Head of caudate nucleus (tissue), 42 donors: ENCODE measurements at regions not wholly inside any gene's neighbourhood (a gene's known extent, or its start where the extent isn't known, plus 50 kb on each side); places are given as distances from the start of the nearest gene placed in this dataset.
A peak's percentile ranks its signal among the peaks of the same experiment; 100 is the strongest.

Source experiments
- DNase-seq, 42 donors: peaks; one replicate each; pipeline versions ENCODE4 v3.0.0 to v3.0.0-alpha.2; 2020 to 2021; ENCODE audit warnings: mixed read lengths in 7 of 42
- intact Hi-C: fragments of 100-400 bp; cut with DNase I; formaldehyde crosslinking; loops from one replicate; pipeline ENCODE4 v1.15.0; 2022

- intact Hi-C loops = no loop called here
- no peak for DNase-seq
These were observed 260.9 kb downstream of the CYRIA start for GRCh38 chr2:16404551-16405300.

- intact Hi-C loops = no loop called here
- DNase-seq = no peak
These were observed 261.5 kb downstream of the CYRIA start for GRCh38 chr2:16404146-16404545.

- intact Hi-C loops = no loop called here
- DNase-seq = no peak
These were observed 262.7 kb downstream of the CYRIA start for GRCh38 chr2:16402891-16403290.

- intact Hi-C loops = no loop called here
- no peak for DNase-seq
These were observed 263.8 kb downstream of the CYRIA start for GRCh38 chr2:16401761-16402300.

- intact Hi-C loops = no loop called here
- no peak for DNase-seq
These were observed 265.5 kb downstream of the CYRIA start for GRCh38 chr2:16400127-16400623.

GRCh38 chr2:16398486-16399043, 267.1 kb downstream of the CYRIA start:
- no peak for DNase-seq
- intact Hi-C loops = no loop called here

- intact Hi-C loops = no loop called here
- DNase-seq = no peak
These were observed 267.8 kb downstream of the CYRIA start for GRCh38 chr2:16397681-16398475.

- DNase-seq = no peak
- intact Hi-C loops = no loop called here
These were observed 268.6 kb downstream of the CYRIA start for GRCh38 chr2:16396986-16397385.

GRCh38 chr2:16396171-16396570, 269.5 kb downstream of the CYRIA start:
- no peak for DNase-seq
- intact Hi-C loops = no loop called here

- DNase-seq = no peak
- intact Hi-C loops = no loop called here
These were observed 270.0 kb downstream of the CYRIA start for GRCh38 chr2:16395601-16396000.

GRCh38 chr2:16394986-16395550, 270.6 kb downstream of the CYRIA start:
- DNase-seq = no peak
- intact Hi-C loops = no loop called here

GRCh38 chr2:16394072-16394985, 271.3 kb downstream of the CYRIA start:
- intact Hi-C loops = no loop called here
- DNase-seq = peak in 5 of 42 donors; percentile 3 to 14 (median 7)

GRCh38 chr2:16393500-16394071, 272.0 kb downstream of the CYRIA start:
- intact Hi-C loops = no loop called here
- DNase-seq = no peak

GRCh38 chr2:16392647-16393499, 272.8 kb downstream of the CYRIA start:
- intact Hi-C loops = no loop called here

GRCh38 chr2:16391986-16392385, 273.6 kb downstream of the CYRIA start:
- no peak for DNase-seq
- intact Hi-C loops = no loop called here

More at GRCh38 chr2:16392647-16393499, 272.8 kb downstream of the CYRIA start:
- DNase-seq = peak in 11 of 42 donors; percentile 3 to 37 (median 10)

- no peak for DNase-seq
These were observed 275.1 kb downstream of the CYRIA start for GRCh38 chr2:16390561-16390960.

GRCh38 chr2:16389611-16390010, 276.0 kb downstream of the CYRIA start:
- intact Hi-C loops = no loop called here

More at GRCh38 chr2:16390561-16390960, 275.1 kb downstream of the CYRIA start:
- intact Hi-C loops = no loop called here

More at GRCh38 chr2:16389611-16390010, 276.0 kb downstream of the CYRIA start:
- DNase-seq = no peak
